ENCODE measurements at regions not wholly inside any gene's neighbourhood (a gene's known extent, or its start where the extent isn't known, plus 50 kb on each side); places are given as distances from the start of the nearest gene placed in this dataset.

- TF ChIP-seq, protein P1, sequence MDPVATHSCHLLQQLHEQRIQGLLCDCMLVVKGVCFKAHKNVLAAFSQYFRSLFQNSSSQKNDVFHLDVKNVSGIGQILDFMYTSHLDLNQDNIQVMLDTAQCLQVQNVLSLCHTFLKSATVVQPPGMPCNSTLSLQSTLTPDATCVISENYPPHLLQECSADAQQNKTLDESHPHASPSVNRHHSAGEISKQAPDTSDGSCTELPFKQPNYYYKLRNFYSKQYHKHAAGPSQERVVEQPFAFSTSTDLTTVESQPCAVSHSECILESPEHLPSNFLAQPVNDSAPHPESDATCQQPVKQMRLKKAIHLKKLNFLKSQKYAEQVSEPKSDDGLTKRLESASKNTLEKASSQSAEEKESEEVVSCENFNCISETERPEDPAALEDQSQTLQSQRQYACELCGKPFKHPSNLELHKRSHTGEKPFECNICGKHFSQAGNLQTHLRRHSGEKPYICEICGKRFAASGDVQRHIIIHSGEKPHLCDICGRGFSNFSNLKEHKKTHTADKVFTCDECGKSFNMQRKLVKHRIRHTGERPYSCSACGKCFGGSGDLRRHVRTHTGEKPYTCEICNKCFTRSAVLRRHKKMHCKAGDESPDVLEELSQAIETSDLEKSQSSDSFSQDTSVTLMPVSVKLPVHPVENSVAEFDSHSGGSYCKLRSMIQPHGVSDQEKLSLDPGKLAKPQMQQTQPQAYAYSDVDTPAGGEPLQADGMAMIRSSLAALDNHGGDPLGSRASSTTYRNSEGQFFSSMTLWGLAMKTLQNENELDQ (tag by site-specific recombination; IDR thresholded peaks at IDR 0.05; ENCODE audit: low read depth) = no peak
- TF ChIP-seq ZNF266 (tag by site-specific recombination; IDR thresholded peaks at IDR 0.05; ENCODE audit: low read depth) = no peak
- TF ChIP-seq, protein P2, sequence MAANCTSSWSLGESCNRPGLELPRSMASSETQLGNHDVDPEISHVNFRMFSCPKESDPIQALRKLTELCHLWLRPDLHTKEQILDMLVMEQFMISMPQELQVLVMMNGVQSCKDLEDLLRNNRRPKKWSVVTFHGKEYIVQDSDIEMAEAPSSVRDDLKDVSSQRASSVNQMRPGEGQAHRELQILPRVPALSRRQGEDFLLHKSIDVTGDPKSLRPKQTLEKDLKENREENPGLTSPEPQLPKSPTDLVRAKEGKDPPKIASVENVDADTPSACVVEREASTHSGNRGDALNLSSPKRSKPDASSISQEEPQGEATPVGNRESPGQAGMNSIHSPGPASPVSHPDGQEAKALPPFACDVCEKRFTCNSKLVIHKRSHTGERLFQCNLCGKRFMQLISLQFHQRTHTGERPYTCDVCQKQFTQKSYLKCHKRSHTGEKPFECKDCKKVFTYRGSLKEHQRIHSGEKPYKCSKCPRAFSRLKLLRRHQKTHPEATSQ (tag by site-specific recombination; IDR thresholded peaks at IDR 0.05) = no peak
Measured at GRCh38 chr2:5594249-5594695, 97.9 kb upstream of the SOX11 start (continued).

- CTCF ChIA-PET = no interaction called here
- Histone ChIP-seq H3K4me3 (ENCODE audit: low read depth, low read length) (no peak overlapping the region), H3K36me3 (ENCODE audit: control insufficient read depth in 2 of 2, insufficient read depth in 1 of 2, low read length in 2 of 2) (no peaks in the 10 kb centered on the region), H3K4me1 (ENCODE audit: control insufficient read depth, insufficient read depth, low read length) (no peaks in the 10 kb centered on the region), H3K27ac (ENCODE audit: extremely low read depth, low read depth, low read length) (no peak overlapping the region), H3K9me3 (ENCODE audit: control insufficient read depth, insufficient read depth, low read depth, low read length) (no peaks in the 10 kb centered on the region)
- POLR2A ChIA-PET = no interaction called here
- TF ChIP-seq, protein P3, sequence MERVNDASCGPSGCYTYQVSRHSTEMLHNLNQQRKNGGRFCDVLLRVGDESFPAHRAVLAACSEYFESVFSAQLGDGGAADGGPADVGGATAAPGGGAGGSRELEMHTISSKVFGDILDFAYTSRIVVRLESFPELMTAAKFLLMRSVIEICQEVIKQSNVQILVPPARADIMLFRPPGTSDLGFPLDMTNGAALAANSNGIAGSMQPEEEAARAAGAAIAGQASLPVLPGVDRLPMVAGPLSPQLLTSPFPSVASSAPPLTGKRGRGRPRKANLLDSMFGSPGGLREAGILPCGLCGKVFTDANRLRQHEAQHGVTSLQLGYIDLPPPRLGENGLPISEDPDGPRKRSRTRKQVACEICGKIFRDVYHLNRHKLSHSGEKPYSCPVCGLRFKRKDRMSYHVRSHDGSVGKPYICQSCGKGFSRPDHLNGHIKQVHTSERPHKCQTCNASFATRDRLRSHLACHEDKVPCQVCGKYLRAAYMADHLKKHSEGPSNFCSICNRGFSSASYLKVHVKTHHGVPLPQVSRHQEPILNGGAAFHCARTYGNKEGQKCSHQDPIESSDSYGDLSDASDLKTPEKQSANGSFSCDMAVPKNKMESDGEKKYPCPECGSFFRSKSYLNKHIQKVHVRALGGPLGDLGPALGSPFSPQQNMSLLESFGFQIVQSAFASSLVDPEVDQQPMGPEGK (tag by site-specific recombination; IDR thresholded peaks at IDR 0.05) = no peak
- no peak for TF ChIP-seq ZNF354C (tag by site-specific recombination; IDR thresholded peaks at IDR 0.05; ENCODE audit: borderline replicate concordance, low read depth)
- TF ChIP-seq ZNF19 (tag by site-specific recombination; IDR thresholded peaks at IDR 0.05; ENCODE audit: low read depth) = no peak
- TF ChIP-seq ZNF26 (tag by site-specific recombination; IDR thresholded peaks at IDR 0.05) = no peak
- TF ChIP-seq ZNF670 (tag by site-specific recombination; IDR thresholded peaks at IDR 0.05; ENCODE audit: low read depth) = no peak
- no peak for TF ChIP-seq ZNF404 (tag by site-specific recombination; IDR thresholded peaks at IDR 0.05)
- TF ChIP-seq HOXA7 (CRISPR knock-in tag; IDR thresholded peaks at IDR 0.05; ENCODE audit: borderline replicate concordance) = no peak
- no peak for TF ChIP-seq ZNF239 (tag by site-specific recombination; IDR thresholded peaks at IDR 0.05)
- no peak for TF ChIP-seq ZBTB8A (tag by site-specific recombination; IDR thresholded peaks at IDR 0.05)
Measured at GRCh38 chr2:5596868-5597267, 95.3 kb upstream of the SOX11 start.

GRCh38 chr2:5598156-5598555 is 94.0 kb upstream of the SOX11 start:
- Histone ChIP-seq H3K4me3 (ENCODE audit: low read depth, low read length) (no peak overlapping the region), H3K9me3 (ENCODE audit: control insufficient read depth, insufficient read depth, low read depth, low read length) (no peaks in the 10 kb centered on the region), H3K27ac (ENCODE audit: extremely low read depth, low read depth, low read length) (no peak overlapping the region), H3K4me1 (ENCODE audit: control insufficient read depth, insufficient read depth, low read length) (no peaks in the 10 kb centered on the region), H3K36me3 (ENCODE audit: control insufficient read depth in 2 of 2, insufficient read depth in 1 of 2, low read length in 2 of 2) (no peaks in the 10 kb centered on the region)
- ChIA-PET POLR2A (no interaction called here), CTCF (no interaction called here)
- no peak for TF ChIP-seq ZNF112 (tag by site-specific recombination; IDR thresholded peaks at IDR 0.05)
- TF ChIP-seq ZNF146 (tag by site-specific recombination; IDR thresholded peaks at IDR 0.05) = no peak
- TF ChIP-seq ZNF426 (tag by site-specific recombination; IDR thresholded peaks at IDR 0.05) = no peak
- TF ChIP-seq ZNF658 (tag by site-specific recombination; IDR thresholded peaks at IDR 0.05) = no peak
- TF ChIP-seq ZNF19 (tag by site-specific recombination; IDR thresholded peaks at IDR 0.05; ENCODE audit: low read depth) = no peak
- TF ChIP-seq, protein P4, sequence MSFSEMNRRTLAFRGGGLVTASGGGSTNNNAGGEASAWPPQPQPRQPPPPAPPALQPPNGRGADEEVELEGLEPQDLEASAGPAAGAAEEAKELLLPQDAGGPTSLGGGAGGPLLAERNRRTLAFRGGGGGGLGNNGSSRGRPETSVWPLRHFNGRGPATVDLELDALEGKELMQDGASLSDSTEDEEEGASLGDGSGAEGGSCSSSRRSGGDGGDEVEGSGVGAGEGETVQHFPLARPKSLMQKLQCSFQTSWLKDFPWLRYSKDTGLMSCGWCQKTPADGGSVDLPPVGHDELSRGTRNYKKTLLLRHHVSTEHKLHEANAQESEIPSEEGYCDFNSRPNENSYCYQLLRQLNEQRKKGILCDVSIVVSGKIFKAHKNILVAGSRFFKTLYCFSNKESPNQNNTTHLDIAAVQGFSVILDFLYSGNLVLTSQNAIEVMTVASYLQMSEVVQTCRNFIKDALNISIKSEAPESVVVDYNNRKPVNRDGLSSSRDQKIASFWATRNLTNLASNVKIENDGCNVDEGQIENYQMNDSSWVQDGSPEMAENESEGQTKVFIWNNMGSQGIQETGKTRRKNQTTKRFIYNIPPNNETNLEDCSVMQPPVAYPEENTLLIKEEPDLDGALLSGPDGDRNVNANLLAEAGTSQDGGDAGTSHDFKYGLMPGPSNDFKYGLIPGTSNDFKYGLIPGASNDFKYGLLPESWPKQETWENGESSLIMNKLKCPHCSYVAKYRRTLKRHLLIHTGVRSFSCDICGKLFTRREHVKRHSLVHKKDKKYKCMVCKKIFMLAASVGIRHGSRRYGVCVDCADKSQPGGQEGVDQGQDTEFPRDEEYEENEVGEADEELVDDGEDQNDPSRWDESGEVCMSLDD (tag by site-specific recombination; IDR thresholded peaks at IDR 0.05) = no peak
- TF ChIP-seq BCL11A (tag by site-specific recombination; IDR thresholded peaks at IDR 0.05; ENCODE audit: low read depth) = no peak
- no peak for TF ChIP-seq HOXD13 (CRISPR knock-in tag; IDR thresholded peaks at IDR 0.05; ENCODE audit: borderline replicate concordance)
- TF ChIP-seq ZNF629 (tag by site-specific recombination; IDR thresholded peaks at IDR 0.05) = no peak
- TF ChIP-seq ZNF23 (tag by site-specific recombination; IDR thresholded peaks at IDR 0.05; ENCODE audit: borderline replicate concordance) = no peak
- TF ChIP-seq KLF8 (tag by site-specific recombination; IDR thresholded peaks at IDR 0.05) = no peak
- TF ChIP-seq ZNF704 (tag by site-specific recombination; IDR thresholded peaks at IDR 0.05) = no peak
